Osteoblast (primary cell): ENCODE measurements at regions not wholly inside any gene's neighbourhood (a gene's known extent, or its start where the extent isn't known, plus 50 kb on each side); places are given as distances from the start of the nearest gene placed in this dataset.

Experiments used
- DNase-seq: peaks from one replicate; pipeline ENCODE4 v3.0.0; 2011; ENCODE audit warnings: low spot score, mixed read lengths; ENCODE audit not compliant: insufficient read length; ENCODE audit errors: missing footprints
- H2AFZ ChIP-seq: 2 replicates; pipeline ENCODE4 v1.6.0; 2011; ENCODE audit warnings: mild to moderate bottlenecking, low read length
- H3K27ac ChIP-seq: 2 replicates; pipeline ENCODE4 v1.5.1; 2011; ENCODE audit warnings: mild to moderate bottlenecking, low read depth, low read length, moderate library complexity
- H3K27me3 ChIP-seq: 2 replicates; pipeline ENCODE4 v1.6.0; 2012; ENCODE audit warnings: mild to moderate bottlenecking, control low read depth, inconsistent platforms, low read length, moderate library complexity; ENCODE audit not compliant: insufficient read depth
- H3K36me3 ChIP-seq: 2 replicates; pipeline ENCODE4 v1.5.1; 2011; ENCODE audit warnings: mild to moderate bottlenecking, low read length, control low read depth, moderate library complexity; ENCODE audit not compliant: insufficient read depth
- H3K4me1 ChIP-seq: 2 replicates; pipeline ENCODE4 v1.5.1; 2011; ENCODE audit warnings: mild to moderate bottlenecking, low read length, control low read depth, moderate library complexity; ENCODE audit not compliant: insufficient read depth
- H3K4me2 ChIP-seq: 2 replicates; pipeline ENCODE4 v1.6.0; 2011; ENCODE audit warnings: mild to moderate bottlenecking, low read length; ENCODE audit not compliant: insufficient read depth
- H3K4me3 ChIP-seq: fragments of 200-600 bp; sonication (generic); 3 replicates; pipeline ENCODE4 v1.5.1; 2012; ENCODE audit warnings: mild to moderate bottlenecking, low read length, inconsistent platforms; ENCODE audit not compliant: insufficient read depth
- H3K79me2 ChIP-seq: 2 replicates; pipeline ENCODE4 v1.6.0; 2012; ENCODE audit warnings: mild to moderate bottlenecking, low read length, control low read depth, inconsistent platforms; ENCODE audit not compliant: insufficient read depth
- H3K9me3 ChIP-seq: 2 replicates; pipeline ENCODE4 v1.5.1; 2011; ENCODE audit warnings: low read depth, low read length, control low read depth
- H4K20me1 ChIP-seq: 2 replicates; pipeline ENCODE4 v1.6.0; 2012; ENCODE audit warnings: mild to moderate bottlenecking, low read length, control low read depth; ENCODE audit not compliant: insufficient read depth
- CTCF ChIP-seq: IDR thresholded peaks from 2 replicates; pipeline ENCODE4 v1.5.1; 2011; ENCODE audit warnings: mild to moderate bottlenecking, low read depth, low read length, moderate library complexity; ENCODE audit errors: extremely low read depth

- no peak for TF ChIP-seq CTCF
- no peak overlapping the region for H3K27ac ChIP-seq
- no peak overlapping the region for H3K4me3 ChIP-seq
- H3K9me3 ChIP-seq, result no peaks in the 10 kb centered on the region
- H3K4me1 ChIP-seq, result no peaks in the 10 kb centered on the region
- H2AFZ ChIP-seq, result peak overlapping the region; percentile 17
- no peaks in the 10 kb centered on the region for H4K20me1 ChIP-seq
- H3K4me2 ChIP-seq, result no peak overlapping the region
- H3K36me3 ChIP-seq, result no peaks in the 10 kb centered on the region
- H3K27me3 ChIP-seq, result no peaks in the 10 kb centered on the region
- no peak for DNase-seq
- H3K79me2 ChIP-seq, result no peaks in the 10 kb centered on the region
Observed at GRCh38 chr5:158344376-158344775, 485.4 kb upstream of the CLINT1 start.

GRCh38 chr5:158340608-158341007 lies 481.7 kb upstream of the CLINT1 start:
- Histone ChIP-seq H3K4me3 (no peak overlapping the region), H4K20me1 (no peaks in the 10 kb centered on the region), H3K79me2 (no peaks in the 10 kb centered on the region), H3K27me3 (no peaks in the 10 kb centered on the region), H3K27ac (no peak overlapping the region), H2AFZ (no peak overlapping the region), H3K4me2 (no peak overlapping the region), H3K36me3 (no peaks in the 10 kb centered on the region), H3K9me3 (no peaks in the 10 kb centered on the region), H3K4me1 (no peaks in the 10 kb centered on the region)
- DNase-seq, result no peak
- TF ChIP-seq CTCF, result no peak

DNA sequence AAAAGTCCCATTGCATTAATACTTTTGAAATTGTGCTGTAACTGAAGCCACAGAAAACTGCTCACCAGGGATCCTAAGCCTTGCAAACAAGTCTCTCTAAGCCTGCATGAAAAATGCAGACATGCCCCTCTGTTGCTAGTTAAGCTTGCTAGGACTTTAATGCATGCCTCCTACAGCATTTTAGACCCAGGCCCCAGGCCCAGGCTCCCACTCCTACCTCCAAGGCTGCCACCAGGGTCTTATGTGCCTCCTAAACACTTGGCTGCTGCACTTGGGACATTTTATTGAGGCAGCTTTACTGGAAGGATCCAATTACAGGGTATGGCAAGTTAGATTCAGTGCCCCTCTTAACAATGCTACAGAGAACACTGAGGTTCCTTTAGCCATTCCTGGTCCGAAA lies 467.3 kb upstream of the CLINT1 start:
- peaks cover 5% of the 10 kb centered on the region for H3K27me3 ChIP-seq
- H3K4me1 ChIP-seq, result no peaks in the 10 kb centered on the region
- H3K27ac ChIP-seq, result no peak overlapping the region
- TF ChIP-seq CTCF, result no peak
- H3K9me3 ChIP-seq, result no peaks in the 10 kb centered on the region
- H4K20me1 ChIP-seq, result no peaks in the 10 kb centered on the region
- H3K4me2 ChIP-seq, result no peak overlapping the region
- no peak overlapping the region for H3K4me3 ChIP-seq
- DNase-seq, result no peak
- no peaks in the 10 kb centered on the region for H3K36me3 ChIP-seq
- H2AFZ ChIP-seq, result no peak overlapping the region
- H3K79me2 ChIP-seq, result no peaks in the 10 kb centered on the region

GRCh38 chr5:158324236-158324635 lies 465.3 kb upstream of the CLINT1 start:
- Histone ChIP-seq H3K9me3 (no peaks in the 10 kb centered on the region), H3K4me1 (no peaks in the 10 kb centered on the region), H3K36me3 (no peaks in the 10 kb centered on the region), H2AFZ (no peak overlapping the region), H3K27ac (no peak overlapping the region), H4K20me1 (no peaks in the 10 kb centered on the region), H3K79me2 (no peaks in the 10 kb centered on the region), H3K4me2 (no peak overlapping the region), H3K27me3 (peaks cover 5% of the 10 kb centered on the region), H3K4me3 (no peak overlapping the region)
- no peak for DNase-seq
- TF ChIP-seq CTCF, result no peak
